ENCODE measurements at regions not wholly inside any gene's neighbourhood (a gene's known extent, or its start where the extent isn't known, plus 50 kb on each side); places are given as distances from the start of the nearest gene placed in this dataset.
A peak's percentile ranks its signal among the peaks of the same experiment; 100 is the strongest.

DNA sequence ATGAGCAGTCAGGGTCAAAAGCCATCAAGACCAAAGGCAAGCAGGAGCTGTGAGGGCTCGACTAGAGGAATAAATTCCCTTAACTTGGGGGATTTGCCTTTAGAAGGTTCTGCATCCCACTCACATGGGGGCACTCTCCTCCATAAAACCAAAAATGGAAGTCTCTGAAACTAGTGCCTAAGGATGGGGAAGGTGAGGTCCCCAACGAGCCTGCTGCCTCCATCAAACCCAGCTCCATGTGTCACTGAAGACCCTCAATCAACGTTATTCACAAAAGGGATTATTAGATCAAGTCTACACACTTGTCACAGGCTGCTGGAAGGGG is 254.9 kb upstream of the NCKAP5 start:
- in situ Hi-C loops (cut with HindIII; ENCODE audit: low sequenced_read_pairs): no loop called here
- DNase-seq (ENCODE audit: low spot score): no peak

DNA sequence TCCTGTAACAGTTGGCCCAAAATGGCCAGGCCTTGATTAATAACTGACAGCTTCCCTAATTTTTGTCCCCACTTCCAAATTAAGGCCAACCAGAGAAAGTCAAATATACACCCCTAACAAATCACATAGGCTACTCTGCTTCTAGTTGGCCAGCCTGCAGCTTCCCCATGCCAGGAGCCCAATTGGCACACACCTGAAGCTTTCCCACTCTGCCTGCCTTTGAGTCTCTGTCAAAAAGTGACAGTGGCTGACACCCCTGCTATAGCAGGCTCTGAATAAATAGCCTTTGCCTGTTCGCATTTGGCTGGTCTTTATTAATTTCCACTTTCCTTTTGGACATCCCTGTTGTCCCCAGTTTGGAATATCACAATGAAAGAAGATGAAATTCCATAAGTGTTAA is 256.6 kb upstream of the NCKAP5 start:
- no peak for DNase-seq (ENCODE audit: low spot score)
- in situ Hi-C loops (cut with HindIII; ENCODE audit: low sequenced_read_pairs): no loop called here

DNA sequence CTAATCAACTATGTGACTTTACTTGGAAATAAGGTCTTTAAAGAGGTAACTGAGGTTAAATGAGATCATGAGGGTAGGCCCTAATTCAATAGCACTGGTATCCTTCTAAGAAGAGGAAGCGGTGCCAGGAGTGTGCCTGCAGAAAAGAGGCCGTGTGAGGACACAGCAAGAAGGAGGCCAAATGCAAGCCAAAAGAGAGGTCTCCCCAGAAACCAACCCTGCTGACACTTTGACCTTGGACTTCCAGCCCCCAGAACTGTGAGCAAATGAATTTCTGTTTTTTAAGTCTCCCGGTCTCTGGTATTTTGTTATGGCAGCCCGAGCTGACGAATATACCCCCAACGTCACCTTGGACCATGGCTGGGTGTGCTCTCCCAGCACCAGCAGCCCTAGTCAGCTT is 257.5 kb upstream of the NCKAP5 start:
- DNase-seq (ENCODE audit: low spot score): no peak
- in situ Hi-C loops (cut with HindIII; ENCODE audit: low sequenced_read_pairs): no loop called here

DNA sequence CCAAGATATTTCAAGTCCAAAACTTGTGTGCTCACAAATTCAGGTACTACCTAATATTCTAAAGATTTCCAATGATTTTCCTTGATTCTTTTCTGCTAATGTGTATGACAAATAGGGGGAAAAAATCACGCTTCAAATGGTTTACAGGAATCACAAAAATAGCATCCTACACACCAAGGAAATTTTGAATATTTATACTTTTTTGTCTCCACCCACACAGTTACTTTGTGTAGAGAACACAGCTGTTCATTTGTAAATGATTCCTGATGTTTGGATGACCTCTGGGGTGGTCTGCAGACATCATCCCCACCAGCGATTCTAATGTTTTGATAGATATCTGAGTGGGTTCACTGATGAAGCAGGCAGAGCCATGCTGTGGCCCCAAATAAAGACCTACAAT is 260.6 kb upstream of the NCKAP5 start:
- in situ Hi-C loops (cut with HindIII; ENCODE audit: low sequenced_read_pairs): no loop called here
- no peak for DNase-seq (ENCODE audit: low spot score)

DNA sequence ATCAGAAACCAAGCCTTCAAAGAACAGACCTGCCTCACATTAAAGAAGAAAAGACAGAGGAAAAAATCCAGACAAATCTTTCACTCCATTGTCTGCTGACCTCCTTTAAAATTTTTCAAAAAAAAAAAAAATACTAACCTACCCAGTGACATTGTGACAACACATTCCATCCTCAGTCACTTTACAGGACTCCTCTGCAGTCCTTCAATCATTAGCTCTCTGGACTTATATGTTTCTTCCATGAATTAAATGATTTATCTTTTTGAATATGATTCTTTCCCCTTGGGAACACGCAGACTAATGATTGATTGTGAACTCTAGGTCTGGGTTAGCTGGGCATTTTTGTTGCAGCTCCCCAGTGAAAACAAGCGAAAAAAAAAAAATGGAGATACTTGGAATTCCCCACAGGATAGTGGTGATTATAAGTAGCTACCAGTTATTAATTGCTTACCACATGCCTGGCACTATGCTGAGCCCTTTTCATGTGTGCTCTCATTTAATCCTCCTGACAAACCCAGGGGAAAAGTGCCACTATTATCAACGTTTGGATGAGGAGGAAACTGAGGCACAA is 261.3 kb upstream of the NCKAP5 start:
- in situ Hi-C loops (cut with HindIII; ENCODE audit: low sequenced_read_pairs): no loop called here
- DNase-seq (ENCODE audit: low spot score): no peak

DNA sequence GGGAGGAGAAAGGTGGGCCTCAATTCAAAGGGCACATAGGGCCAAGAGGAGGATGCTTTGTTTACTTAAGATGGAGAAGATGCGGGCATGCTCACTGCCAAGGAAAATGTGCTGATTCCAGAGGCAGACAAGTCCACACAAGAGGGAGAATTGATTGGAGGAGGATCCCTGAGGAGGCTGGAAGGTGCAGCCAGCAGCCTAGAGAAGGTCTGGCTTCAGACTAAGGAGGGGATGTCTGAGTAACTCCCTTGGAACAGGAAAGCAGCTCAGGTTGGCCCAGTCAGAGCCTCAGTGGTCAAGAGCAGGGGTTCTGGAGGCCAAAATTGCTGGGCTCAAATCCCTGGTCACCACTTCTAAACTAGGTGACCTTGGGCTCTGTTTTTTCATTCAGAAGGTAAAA is 265.5 kb upstream of the NCKAP5 start:
- in situ Hi-C loops (cut with HindIII; ENCODE audit: low sequenced_read_pairs): no loop called here
- no peak for DNase-seq (ENCODE audit: low spot score)

DNA sequence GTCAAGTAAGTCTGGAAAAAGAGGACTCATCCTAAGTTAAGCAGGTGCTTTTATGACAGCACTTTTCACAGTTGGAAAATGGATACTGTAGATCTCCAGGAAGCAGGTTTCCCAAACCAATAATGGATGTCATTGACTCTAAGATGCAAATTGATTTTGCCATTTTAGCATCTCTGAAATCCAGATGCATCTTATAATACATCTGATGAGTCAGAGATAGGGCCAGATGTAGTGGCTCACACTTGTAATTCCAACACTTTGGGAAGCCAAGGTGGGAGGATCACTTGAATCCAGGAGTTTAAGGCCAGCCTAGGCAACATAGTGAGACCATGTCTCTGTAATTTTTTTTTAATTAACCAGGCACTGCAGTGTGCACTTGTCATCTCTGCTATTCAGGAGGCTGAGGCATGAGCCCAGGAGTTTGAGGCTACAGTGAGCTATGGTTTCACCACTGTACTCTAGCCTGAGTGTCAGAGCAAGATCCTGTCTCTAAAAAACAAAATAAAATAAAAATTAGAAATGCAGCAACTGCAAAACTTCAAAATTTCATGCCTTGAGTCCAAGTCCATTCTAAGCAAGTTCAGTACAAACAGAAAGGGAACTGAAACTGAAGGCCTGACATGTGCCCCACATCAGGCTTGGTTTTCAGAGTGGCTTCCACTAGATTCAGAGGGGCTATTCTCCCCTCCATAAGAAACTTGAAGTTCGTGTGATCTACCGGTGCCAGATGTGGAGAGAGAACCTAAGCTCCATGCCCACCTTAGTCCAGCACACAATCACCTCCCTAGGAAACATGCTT is 267.8 kb upstream of the NCKAP5 start:
- no peak for DNase-seq (ENCODE audit: low spot score)
- in situ Hi-C loops (cut with HindIII; ENCODE audit: low sequenced_read_pairs): no loop called here

DNA sequence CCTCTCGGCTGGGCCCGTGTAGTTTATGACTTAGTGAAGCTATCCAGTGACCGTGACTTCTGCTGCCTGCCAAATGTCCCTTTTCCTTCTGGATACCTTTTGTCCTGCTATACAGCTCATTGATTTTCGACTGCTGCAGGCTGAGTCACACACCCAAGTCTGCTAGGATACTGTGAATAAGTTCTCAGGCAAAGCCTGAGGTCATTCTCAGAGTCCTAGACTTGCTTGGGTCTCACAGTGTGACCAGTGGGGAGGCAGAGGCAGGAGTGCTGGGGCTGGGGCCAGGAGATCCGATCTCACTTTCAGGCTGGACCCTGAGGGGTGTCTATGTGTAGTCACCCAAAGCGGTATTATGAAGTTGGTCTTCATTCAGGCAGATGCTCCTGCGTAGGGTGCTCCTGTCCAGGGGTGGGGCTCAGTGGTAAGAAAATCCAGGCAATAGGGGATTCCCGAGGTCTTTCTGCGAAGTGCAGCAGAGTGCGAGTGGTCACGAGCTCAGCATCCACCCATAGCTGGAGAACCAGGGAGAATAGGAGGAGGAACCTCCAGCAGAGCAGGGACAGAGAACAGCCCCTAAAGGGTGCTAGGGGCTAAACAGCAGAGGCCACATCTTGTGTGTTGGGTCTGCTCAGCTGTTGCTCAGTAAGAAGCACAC is 268.6 kb upstream of the NCKAP5 start:
- DNase-seq (ENCODE audit: low spot score): no peak
- in situ Hi-C loops (cut with HindIII; ENCODE audit: low sequenced_read_pairs): no loop called here

- in situ Hi-C loops (cut with HindIII; ENCODE audit: low sequenced_read_pairs): no loop called here
- no peak for DNase-seq (ENCODE audit: low spot score)
Observed at GRCh38 chr2:133837441-133838094, 269.3 kb upstream of the NCKAP5 start.

- in situ Hi-C loops (cut with HindIII; ENCODE audit: low sequenced_read_pairs): no loop called here
Observed at GRCh38 chr2:133838642-133839365, 270.5 kb upstream of the NCKAP5 start.

DNA sequence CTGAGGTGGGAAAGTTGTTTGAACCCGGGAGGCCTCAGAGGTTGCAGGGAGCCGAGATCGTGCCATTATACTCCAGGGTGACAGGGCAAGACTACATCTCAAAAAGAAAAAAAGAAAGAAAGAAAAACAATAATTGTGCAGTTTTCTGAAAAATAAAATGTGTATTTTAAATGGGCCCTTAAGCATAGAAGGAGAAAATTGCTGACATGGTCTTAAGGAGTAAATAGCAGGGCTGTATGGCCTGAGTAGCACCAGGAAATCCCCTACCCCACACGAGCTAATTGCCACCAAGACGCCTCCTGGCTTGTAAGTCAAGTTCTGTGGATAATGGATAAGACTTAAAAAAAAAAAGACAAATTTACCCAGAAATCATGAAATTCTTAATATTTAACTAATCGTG is 271.4 kb upstream of the NCKAP5 start:
- in situ Hi-C loops (cut with HindIII; ENCODE audit: low sequenced_read_pairs): no loop called here
- DNase-seq (ENCODE audit: low spot score): no peak

More at GRCh38 chr2:133838642-133839365, 270.5 kb upstream of the NCKAP5 start:
- DNase-seq (ENCODE audit: low spot score): peak; percentile 43

DNA sequence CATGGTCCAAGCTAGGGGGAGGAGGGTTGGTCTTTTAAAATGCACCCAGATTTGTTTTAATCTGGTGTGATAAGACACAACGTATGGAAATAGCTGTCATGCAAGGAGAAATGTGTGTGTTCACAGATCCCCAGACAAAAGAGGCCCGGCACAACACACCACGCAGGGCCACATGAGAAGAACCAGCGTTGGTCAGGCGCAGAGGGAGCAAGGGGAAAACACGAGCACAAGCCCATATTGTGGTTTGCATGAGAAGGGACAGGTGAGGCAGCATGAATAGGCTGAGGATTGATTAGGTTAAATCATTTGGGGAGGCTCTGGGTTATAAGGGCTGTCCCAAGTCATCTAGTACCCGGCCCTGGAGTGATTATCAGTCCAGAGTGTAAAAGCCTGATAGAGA is 272.5 kb upstream of the NCKAP5 start:
- DNase-seq (ENCODE audit: low spot score): no peak
- in situ Hi-C loops (cut with HindIII; ENCODE audit: low sequenced_read_pairs): no loop called here

DNA sequence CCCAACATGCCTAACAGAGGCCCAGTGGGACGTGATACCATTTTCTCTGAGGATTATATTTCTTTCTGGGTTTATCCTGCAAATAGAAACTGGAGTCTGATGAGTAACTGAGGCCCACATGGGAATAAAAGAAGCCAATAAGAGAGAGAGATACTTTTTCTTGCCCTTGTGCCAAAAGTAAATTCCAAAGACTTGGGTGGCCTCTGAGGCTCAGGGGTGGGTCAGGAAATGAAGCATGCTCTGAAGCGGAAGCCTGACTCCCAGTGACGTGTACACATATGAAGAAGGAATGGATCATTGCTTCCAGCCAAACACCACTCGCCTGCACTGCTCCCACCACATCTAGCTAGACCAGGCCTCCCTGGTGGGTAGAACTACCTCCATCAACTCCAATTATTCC is 273.6 kb upstream of the NCKAP5 start:
- DNase-seq (ENCODE audit: low spot score): no peak
- in situ Hi-C loops (cut with HindIII; ENCODE audit: low sequenced_read_pairs): no loop called here

DNA sequence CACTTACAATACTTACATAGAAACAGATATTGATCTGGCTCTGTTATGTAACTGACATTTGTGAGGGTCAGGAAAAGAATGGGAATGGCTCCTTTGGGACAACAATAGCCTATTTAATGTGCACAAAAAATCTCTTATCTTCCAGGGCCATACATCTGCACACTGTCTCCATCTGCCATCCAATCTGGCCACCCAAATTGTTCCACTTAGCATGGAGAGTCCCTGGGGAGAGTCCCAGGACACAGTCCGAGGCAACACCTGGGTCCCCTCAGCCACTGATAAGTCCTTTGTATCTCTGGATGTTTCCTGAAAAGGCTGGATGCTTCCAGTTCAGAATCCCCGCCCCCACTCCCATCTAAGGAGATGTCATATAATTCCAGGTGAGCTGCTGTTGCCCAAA is 274.2 kb upstream of the NCKAP5 start:
- in situ Hi-C loops (cut with HindIII; ENCODE audit: low sequenced_read_pairs): no loop called here
- no peak for DNase-seq (ENCODE audit: low spot score)

DNA sequence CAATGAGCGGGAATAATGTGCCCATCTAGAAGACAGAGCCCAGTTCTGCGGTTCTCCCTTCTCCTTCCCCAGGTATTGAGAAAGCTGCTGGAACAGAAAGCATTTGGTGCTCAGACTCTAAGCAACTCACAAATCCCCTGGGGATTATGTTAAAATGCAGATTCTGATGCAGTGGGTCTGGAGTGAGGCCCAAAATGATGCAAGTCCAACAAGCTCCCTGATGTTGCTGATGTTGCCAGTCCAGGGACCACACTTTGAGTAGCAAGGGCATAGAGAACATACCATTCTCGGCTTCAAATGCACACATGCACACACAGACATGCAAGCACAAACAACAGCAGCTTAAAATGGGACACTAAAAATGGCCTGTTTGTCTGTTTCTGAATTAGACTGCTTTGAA is 274.8 kb upstream of the NCKAP5 start:
- in situ Hi-C loops (cut with HindIII; ENCODE audit: low sequenced_read_pairs): no loop called here
- no peak for DNase-seq (ENCODE audit: low spot score)

DNA sequence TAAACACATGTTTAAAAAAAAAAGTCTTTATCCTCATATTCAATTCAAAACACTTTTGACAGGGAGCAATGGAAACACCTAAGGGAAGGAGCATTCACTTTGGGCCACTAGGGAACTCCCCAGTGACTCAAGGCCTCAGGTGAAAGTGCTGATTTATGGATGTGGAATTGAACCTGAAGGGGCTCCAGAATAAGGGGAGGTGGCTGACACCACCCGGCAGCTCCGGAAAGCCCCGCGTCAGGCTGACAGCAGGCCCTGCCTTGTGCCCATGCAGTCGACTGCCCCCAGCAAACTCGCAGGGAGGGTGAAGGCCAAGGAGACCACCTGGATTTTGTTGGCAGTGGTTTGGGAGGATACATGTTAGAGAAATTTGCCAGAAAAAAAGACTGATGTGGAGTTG is 275.3 kb upstream of the NCKAP5 start:
- in situ Hi-C loops (cut with HindIII; ENCODE audit: low sequenced_read_pairs): no loop called here

DNA sequence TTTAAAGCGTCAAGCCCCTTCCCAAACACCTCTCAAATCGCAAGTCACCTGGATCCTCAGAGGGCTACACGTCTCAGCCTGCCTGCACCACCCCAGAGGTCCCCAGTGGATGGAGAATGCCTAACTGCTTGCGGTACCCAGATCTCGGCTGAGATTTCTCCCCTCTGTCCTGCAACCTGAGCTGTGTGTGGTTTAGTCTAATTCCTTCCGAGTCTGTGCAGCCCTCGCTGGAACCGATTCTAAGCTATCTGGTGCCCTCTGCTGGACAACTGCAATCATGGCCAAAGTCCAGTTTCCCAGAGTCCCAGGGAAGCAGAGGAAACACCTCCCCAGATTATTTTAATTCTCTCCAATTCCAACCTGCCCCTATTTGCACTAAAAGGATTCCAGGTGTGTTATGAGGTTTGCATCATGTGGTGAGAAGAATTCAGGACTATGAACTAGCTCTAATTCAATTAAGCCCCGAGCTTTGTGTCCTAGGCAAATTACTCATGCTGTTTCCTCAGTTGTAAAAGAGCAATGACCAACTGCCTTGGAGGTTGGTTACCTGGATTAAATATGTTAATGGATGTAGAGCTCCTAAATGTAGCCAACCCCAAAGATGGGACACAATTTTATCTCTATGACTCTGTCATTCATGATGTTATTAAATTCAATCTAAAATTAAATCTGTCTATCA is 276.1 kb upstream of the NCKAP5 start:
- in situ Hi-C loops (cut with HindIII; ENCODE audit: low sequenced_read_pairs): no loop called here
- DNase-seq (ENCODE audit: low spot score): peak; percentile 74

More for the DNA sequence above, 275.3 kb upstream of the NCKAP5 start:
- no peak for DNase-seq (ENCODE audit: low spot score)

DNA sequence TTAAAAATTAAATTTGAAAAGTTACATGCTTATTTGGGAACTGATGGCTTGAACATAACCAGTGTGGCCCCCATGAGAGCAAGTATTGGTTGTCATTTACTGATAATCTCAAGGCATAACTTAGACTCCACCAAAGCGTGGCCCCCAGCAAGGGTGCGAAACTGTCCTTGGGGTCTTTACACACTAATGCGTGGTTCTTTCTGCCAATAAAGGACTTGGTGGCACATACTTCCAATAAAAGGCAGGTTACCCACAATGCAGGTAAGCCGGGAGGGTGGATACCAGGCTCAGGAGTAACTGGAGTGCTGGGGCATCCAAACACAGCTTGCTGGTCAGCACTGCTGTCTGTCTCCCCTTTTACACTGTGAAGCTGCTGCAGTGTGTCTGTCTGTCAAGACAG is 278.2 kb upstream of the NCKAP5 start:
- no peak for DNase-seq (ENCODE audit: low spot score)
- in situ Hi-C loops (cut with HindIII; ENCODE audit: low sequenced_read_pairs): no loop called here

GRCh38 chr2:133847591-133847990 is 279.3 kb upstream of the NCKAP5 start:
- in situ Hi-C loops (cut with HindIII; ENCODE audit: low sequenced_read_pairs): no loop called here

More at GRCh38 chr2:133847591-133847990, 279.3 kb upstream of the NCKAP5 start:
- no peak for DNase-seq (ENCODE audit: low spot score)

Measured in G401 (cell line).